Stomach (tissue), 4 donors: ENCODE measurements at regions not wholly inside any gene's neighbourhood (a gene's known extent, or its start where the extent isn't known, plus 50 kb on each side); places are given as distances from the start of the nearest gene placed in this dataset.
"Not testable (repeated sequence)": the region's sequence is repeated elsewhere in the genome, so short reads cannot be mapped to it uniquely, and the experiment has no call there.

Experiments used
- CTCF ChIP-seq, 7 experiments: fragments of 450-650 bp in 4 of 7; fragments of 200-600 bp in 3 of 7; sonication (generic) in 3 of 7; IDR thresholded peaks; one replicate each; pipeline ENCODE4 v1.5.1; 2016 to 2019; ENCODE audit warnings: antibody characterized with exemption in 7 of 7, control low read depth in 2 of 7, mild to moderate bottlenecking in 1 of 7
- POLR2AphosphoS5 ChIP-seq, 3 donors: sonication (generic); formaldehyde crosslinking; IDR thresholded peaks; one replicate each; pipeline ENCODE4 v1.6.1; 2016; ENCODE audit warnings: antibody characterized with exemption in 3 of 3

GRCh38 chr2:58318949-58319348 is 77.8 kb upstream of the FANCL start:
- not testable (repeated sequence) for TF ChIP-seq CTCF, POLR2AphosphoS5 (IDR thresholded peaks at IDR 0.05)
